Aorta (tissue), 5 donors: ENCODE measurements at regions not wholly inside any gene's neighbourhood (a gene's known extent, or its start where the extent isn't known, plus 50 kb on each side); places are given as distances from the start of the nearest gene placed in this dataset.

Experiments
- ATAC-seq: fragments of 200-7000 bp; cut with Tn5 transposase; one replicate; pipeline ENCODE4 v1.9.1; 2022; ENCODE audit warnings: moderate library complexity; ENCODE audit not compliant: low FRiP score
- DNase-seq, 2 donors: peaks; one replicate each; pipeline ENCODE4 v3.0.0-alpha.2; 2020
- H3K27ac ChIP-seq, 2 donors: one replicate each; pipeline ENCODE4 v1.5.1; 2013; ENCODE audit warnings: low read length in 2 of 2, mild to moderate bottlenecking in 2 of 2, moderate library complexity in 2 of 2, control low read depth in 1 of 2, inconsistent platforms in 1 of 2, low read depth in 1 of 2
- H3K27me3 ChIP-seq, 2 donors: one replicate each; pipeline ENCODE4 v1.6.1; 2013; ENCODE audit warnings: control low read depth in 1 of 2, low read length in 1 of 2, mild to moderate bottlenecking in 1 of 2, moderate library complexity in 1 of 2; ENCODE audit not compliant: insufficient read depth in 2 of 2, control insufficient read depth in 1 of 2
- H3K36me3 ChIP-seq, 2 donors: one replicate each; pipeline ENCODE4 v1.6.1; 2013; ENCODE audit warnings: control low read depth in 1 of 2, low read length in 1 of 2, mild to moderate bottlenecking in 1 of 2; ENCODE audit not compliant: insufficient read depth in 2 of 2, control insufficient read depth in 1 of 2
- H3K4me1 ChIP-seq, 2 donors: one replicate each; pipeline ENCODE4 v1.6.1; 2013; ENCODE audit warnings: low read length in 2 of 2, control low read depth in 1 of 2, mild to moderate bottlenecking in 1 of 2, moderate library complexity in 1 of 2; ENCODE audit not compliant: insufficient read depth in 2 of 2, control insufficient read depth in 1 of 2
- H3K4me3 ChIP-seq, 2 donors: one replicate each; pipeline ENCODE4 v1.5.1; 2013; ENCODE audit warnings: low read length in 2 of 2, control low read depth in 1 of 2, mild to moderate bottlenecking in 1 of 2
- H3K9me3 ChIP-seq: one replicate; pipeline ENCODE4 v1.6.1; 2013; ENCODE audit warnings: mild to moderate bottlenecking, low read length; ENCODE audit not compliant: control insufficient read depth
- WGBS, 2 donors: extraction: QIAGEN DNeasy Blood & Tissue Kit; methylation state at CpG; one replicate each; pipeline ENCODE4 v1.1.7; 2013; 5-methylcytosine and 5-hydroxymethylcytosine counted together
- intact Hi-C, 2 donors: fragments of 100-400 bp; cut with DNase I; formaldehyde crosslinking; loops; one replicate each; pipeline versions ENCODE4 v1.14.2 to v1.15.0; 2022
- donor health status: healthy with polysubstance abuse.
- donor health status: Bipolar disorder and iron deficiency.
- donor health status: DM: no; HTN: no; CAD: no.
- donor health status: DM: no; HTN: no; CAD: no.
- donor health status: DM: yes; HTN: yes; CAD: no.

DNA sequence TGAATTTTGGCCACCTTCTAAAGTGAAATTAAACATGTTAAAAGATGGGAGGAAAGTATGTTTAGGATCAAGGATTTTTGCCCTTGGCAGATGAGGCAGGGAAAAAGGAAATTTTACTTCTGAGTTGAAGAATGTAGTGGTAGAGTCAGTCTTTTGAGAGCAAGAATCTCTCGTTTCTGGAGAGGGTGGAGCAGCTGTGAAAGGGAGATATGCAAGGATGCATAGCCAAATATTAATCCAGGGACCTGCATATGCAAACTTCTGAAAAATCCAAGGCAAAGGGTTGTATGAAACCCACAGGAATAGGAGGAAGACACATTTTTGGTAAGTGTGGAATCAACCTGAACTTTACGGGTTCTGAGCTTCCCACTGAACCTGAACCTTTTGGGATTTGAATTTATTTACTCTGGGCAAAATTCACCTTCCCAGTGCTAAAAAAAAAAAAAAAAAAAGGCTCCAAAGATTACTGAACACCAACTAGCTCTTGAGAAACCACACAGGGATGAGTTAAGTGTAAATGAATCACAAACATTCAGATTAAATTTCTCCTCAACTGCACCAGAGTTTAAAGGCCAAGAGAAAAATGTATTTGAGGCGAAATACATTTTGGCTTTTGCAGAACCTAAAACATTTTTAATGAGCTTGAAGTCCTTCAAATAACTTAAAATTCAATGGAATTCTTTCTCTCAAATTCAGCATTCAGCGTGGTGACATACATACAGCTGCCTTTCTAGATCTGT lies 187.1 kb upstream of the CDKN3 start:
- Histone ChIP-seq H3K36me3 (no peaks in the 10 kb centered on the region), H3K9me3 (no peaks in the 10 kb centered on the region), H3K4me3 (no peak overlapping the region), H3K4me1 (no peaks in the 10 kb centered on the region), H3K27ac (no peak overlapping the region), H3K27me3 (no peaks in the 10 kb centered on the region)
- ATAC-seq (no peak), DNase-seq (no peak)
- WGBS, 2 donors = 88 to 91% methylated on average over 4 of the region's 4 CpGs
- intact Hi-C loops = loop anchor here in 1 of 2 donors (5.0 kb wide), 1 partner anchor 43 kb away; no protein-coding TSS in a partner anchor

DNA sequence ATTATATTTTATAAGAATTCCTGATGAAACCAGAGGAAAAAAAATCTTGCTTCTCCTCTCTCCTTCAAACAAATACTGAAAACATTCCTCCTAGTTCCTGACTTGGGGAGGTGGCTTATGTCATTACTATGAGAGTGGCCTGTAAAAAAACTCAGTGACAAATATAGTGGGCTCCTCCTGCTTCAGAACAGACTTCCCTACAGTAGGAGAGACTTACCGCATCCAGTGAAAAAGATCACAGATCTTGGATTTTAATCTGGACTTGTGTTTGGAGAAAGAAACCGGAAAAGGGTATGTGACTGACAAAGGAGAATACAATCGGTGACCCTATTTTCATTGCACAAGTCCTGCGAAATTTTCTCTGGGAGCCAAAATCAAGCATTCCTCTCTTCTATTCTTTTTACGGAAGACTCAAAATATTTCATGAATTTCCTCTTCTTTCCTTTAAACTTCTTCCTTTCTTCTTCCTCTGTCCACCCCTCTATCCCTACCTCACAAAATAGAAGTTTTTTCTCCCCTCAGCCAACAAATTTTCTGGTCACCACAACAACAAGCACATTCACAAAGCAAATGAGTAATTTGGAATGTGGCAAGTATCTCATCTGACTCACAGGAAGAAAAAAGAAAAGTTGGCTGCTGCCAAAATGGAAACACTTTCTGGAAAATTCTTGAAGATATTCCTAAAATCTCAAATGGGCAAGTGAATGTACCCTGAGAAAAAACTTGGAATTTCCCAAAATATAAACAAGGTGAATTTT lies 185.1 kb upstream of the CDKN3 start:
- WGBS, 2 donors = 5 to 14% methylated on average over 5 of the region's 5 CpGs
- H3K4me3 ChIP-seq = no peak overlapping the region
- intact Hi-C loops = loop anchor here in 1 of 2 donors (5.0 kb wide), 1 partner anchor 41 kb away; no protein-coding TSS in a partner anchor
- ATAC-seq (peak; percentile 64), DNase-seq (no peak)
- H3K4me1 ChIP-seq = no peaks in the 10 kb centered on the region
- H3K36me3 ChIP-seq = no peaks in the 10 kb centered on the region
- no peaks in the 10 kb centered on the region for H3K27me3 ChIP-seq
- H3K27ac ChIP-seq = peak overlapping the region; percentile 28 to 51
- H3K9me3 ChIP-seq = no peaks in the 10 kb centered on the region

DNA sequence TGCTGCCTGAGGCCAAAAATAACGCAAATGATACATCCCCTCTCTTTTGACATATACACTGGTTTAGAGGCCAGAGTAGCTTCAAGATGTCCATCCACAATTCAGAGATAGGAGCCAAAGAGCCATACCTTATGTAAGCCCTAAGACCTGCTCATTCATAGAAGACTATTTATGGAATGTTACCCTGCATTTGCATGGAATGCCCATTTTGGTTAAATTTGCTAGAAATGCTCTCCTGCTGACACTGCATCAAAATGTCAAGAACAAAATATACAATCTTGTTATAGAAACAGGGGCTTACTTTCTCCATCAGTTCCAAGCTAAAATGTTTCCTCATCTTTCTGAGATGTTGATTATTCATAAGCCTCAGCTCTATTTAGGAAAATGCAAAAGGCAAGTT lies 183.3 kb upstream of the CDKN3 start:
- DNase-seq (no peak), ATAC-seq (no peak)
- Histone ChIP-seq H3K27ac (no peak overlapping the region), H3K9me3 (no peaks in the 10 kb centered on the region), H3K4me3 (no peak overlapping the region), H3K36me3 (no peaks in the 10 kb centered on the region), H3K4me1 (no peaks in the 10 kb centered on the region), H3K27me3 (no peaks in the 10 kb centered on the region)
- 92 to 96% methylated on average over 1 of the region's 1 CpG for WGBS, 2 donors
- intact Hi-C loops = loop anchor here in 1 of 2 donors (5.0 kb wide), 1 partner anchor 39 kb away; no protein-coding TSS in a partner anchor

DNA sequence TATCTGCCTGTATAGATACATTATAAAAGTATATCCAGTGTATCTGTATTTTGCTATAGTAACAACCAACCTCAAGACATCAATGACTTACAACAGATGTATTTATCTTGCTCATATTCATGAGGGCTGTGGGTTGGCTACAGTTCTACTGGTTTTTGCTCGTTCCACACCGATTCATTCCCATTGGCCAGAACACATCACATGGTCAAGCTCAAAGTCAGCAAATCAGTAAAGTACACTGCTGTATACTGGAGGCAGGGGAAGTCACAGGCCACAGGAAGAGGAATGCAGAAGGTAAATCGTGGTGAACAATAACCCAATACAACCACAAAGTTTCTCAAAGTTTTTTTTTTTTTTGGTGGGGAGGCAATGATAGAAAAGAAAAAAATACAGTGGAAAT lies 180.0 kb upstream of the CDKN3 start:
- intact Hi-C loops = no loop called here
- no peak overlapping the region for H3K27ac ChIP-seq
- no peaks in the 10 kb centered on the region for H3K27me3 ChIP-seq
- H3K4me1 ChIP-seq = no peaks in the 10 kb centered on the region
- no peak for ATAC-seq
- no peak overlapping the region for H3K4me3 ChIP-seq
- no peak for DNase-seq
- H3K9me3 ChIP-seq = no peaks in the 10 kb centered on the region
- WGBS, 2 donors = 89 to 93% methylated on average over 3 of the region's 3 CpGs
- H3K36me3 ChIP-seq = no peaks in the 10 kb centered on the region

DNA sequence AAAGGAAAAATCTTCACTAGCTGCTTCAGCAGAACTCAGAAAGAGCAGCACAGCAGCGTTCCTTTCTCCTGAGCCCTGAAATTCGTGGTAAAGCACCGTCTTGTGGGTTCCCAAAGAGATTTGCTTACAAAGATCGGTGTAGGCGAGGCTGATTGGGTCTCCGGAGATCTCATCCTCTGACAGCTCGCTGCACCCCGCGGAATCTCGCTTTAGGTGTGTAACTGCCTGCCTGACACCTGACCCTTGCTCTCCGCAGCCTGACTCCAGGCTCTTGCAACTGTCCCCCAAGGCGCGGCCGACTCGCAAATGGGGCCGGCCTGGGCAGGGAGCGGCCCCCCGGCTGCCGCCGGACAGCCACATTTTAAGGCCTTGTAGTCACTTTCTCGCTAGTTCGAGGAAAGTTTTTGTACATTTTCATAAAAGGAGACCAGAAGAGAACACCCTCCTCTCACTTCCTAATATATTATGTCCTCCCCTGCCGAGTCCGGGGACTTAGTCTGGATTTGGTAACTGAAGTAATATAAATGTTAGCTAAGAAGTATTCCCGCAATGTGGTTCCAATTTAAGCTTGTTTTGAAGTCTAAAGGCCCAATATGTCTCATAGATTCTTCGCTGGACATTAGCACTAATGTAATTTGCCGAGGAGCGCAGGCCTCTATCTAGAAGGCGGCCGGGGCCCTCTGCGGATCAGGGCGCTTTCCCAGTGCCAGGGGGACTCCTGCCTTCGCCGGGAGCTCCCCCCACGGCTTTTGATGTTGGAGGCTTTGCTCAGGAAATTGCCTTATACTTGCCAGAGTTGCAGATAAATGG lies 177.3 kb upstream of the CDKN3 start:
- intact Hi-C loops = no loop called here
- Histone ChIP-seq H3K4me3 (no peak overlapping the region), H3K27me3 (no peaks in the 10 kb centered on the region), H3K4me1 (no peaks in the 10 kb centered on the region), H3K27ac (no peak overlapping the region), H3K9me3 (no peaks in the 10 kb centered on the region), H3K36me3 (no peaks in the 10 kb centered on the region)
- ATAC-seq = no peak
- 69 to 73% methylated on average over 35 of the region's 35 CpGs for WGBS, 2 donors
- no peak for DNase-seq

DNA sequence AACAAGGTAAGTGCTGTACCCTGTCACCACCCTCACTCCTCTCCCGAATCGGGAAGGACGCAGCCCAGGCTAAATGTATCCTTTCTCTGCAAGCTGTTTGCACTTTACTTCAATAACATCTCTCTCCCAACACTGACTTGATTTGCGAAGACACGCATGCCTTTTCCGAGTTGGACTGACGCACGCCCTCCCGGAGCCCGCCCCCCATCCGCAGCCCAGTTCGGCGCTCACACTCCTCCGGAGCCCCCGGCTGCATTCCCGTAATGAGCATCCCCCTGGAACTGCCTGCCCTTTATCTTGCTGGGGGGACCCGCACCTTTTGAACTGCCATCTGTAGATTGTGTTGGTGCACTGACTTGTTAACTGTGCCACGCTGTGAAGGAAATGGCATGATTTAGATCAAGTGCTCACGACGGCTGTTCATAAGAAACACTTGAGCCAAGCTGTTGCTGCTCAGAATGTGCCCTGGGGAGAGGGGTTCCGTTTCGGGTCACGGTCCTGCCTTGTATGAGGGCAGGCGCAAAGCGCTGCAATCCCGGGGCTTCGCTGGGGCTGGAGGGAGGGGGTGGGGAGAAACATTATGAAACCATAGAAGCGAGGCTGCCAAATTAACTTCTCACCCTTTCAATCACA lies 176.6 kb upstream of the CDKN3 start:
- H3K9me3 ChIP-seq = no peaks in the 10 kb centered on the region
- no peak overlapping the region for H3K4me3 ChIP-seq
- no peaks in the 10 kb centered on the region for H3K27me3 ChIP-seq
- peak; percentile 68 for ATAC-seq
- no peak overlapping the region for H3K27ac ChIP-seq
- intact Hi-C loops = no loop called here
- WGBS, 2 donors = 13 to 20% methylated on average over 28 of the region's 28 CpGs
- H3K4me1 ChIP-seq = no peaks in the 10 kb centered on the region
- no peak for DNase-seq
- no peaks in the 10 kb centered on the region for H3K36me3 ChIP-seq

DNA sequence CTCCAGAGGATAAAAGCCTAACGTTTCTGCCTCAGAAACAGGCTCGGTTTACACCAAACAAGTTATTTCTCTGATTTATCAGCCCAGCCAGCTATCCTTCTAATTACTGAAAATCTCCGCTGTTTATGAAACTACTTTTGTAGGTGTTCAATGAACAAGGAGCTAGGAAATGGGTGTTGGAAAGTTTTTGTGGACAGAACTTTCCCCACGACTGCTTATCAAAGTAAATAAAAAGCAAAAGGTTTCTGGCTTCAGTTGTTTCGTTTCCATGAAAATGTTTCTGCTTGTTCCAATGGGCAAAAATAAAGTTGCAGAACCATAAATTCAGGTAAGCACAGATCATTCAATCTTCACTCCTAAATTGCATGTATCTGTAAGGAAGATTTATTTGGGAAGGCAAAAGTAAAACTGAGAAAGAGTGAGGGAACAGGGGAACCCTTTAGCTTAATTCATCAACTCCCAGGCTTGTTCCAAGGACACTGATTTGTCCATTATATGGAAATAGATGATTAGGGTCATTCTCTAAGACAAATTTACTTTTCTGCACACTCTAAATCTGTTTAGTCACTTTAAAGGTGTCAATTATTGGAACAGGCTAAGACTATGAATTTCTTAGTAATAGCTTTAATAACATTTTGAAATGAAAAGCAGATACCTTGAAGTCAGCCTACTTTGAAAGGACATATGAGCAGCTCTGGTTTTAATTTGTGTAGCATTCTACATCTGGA lies 175.9 kb upstream of the CDKN3 start:
- Histone ChIP-seq H3K27me3 (no peaks in the 10 kb centered on the region), H3K4me3 (no peak overlapping the region), H3K9me3 (no peaks in the 10 kb centered on the region), H3K27ac (no peak overlapping the region), H3K36me3 (no peaks in the 10 kb centered on the region), H3K4me1 (no peaks in the 10 kb centered on the region)
- intact Hi-C loops = no loop called here
- 36 to 37% methylated on average over 5 of the region's 5 CpGs for WGBS, 2 donors
- no peak for ATAC-seq
- no peak for DNase-seq

DNA sequence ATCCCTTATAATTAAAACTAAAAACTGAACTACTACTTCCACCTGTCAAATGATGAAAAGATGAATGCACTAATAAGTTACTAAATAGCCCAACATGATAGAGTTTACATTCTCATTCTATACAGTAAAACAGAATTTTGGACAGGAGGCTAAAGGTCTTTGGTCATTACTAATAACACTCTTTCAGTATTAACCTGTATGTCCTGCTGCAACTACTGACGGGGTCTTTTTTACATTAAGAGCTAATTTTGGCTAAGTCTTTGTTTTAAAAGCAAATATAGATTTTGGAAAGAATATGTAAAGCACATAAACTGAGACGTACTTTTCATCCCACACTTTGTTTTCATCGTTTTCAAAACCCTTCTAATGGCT lies 175.4 kb upstream of the CDKN3 start:
- intact Hi-C loops = no loop called here
- no peak overlapping the region for H3K4me3 ChIP-seq
- 81 to 89% methylated on average over 3 of the region's 3 CpGs for WGBS, 2 donors
- DNase-seq (no peak), ATAC-seq (no peak)
- H3K9me3 ChIP-seq = no peaks in the 10 kb centered on the region
- H3K36me3 ChIP-seq = no peaks in the 10 kb centered on the region
- no peak overlapping the region for H3K27ac ChIP-seq
- no peaks in the 10 kb centered on the region for H3K4me1 ChIP-seq
- H3K27me3 ChIP-seq = no peaks in the 10 kb centered on the region
